ENCODE measurements at regions not wholly inside any gene's neighbourhood (a gene's known extent, or its start where the extent isn't known, plus 50 kb on each side); places are given as distances from the start of the nearest gene placed in this dataset.
"Not testable (repeated sequence)": the region's sequence is repeated elsewhere in the genome, so short reads cannot be mapped to it uniquely, and the experiment has no call there.

DNA sequence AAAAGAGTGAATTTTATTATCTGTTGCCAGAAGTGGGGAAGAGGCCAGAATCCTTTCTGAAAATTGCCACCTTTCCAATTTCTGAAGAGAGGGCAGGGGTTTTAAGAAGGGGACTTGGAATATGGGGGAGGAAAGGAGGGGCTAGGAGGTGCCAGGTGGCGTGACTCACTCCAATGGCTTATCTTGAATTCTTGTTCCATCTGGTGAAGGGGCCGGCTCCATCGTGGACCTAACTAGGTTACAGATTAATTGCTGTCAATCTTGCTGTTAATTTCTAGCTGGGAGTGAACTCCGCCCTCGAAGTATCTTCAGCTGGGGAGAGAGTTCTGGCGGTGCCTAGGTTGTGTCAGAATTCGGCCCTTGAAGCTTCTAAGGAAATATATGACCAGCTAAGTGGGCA, 138.7 kb downstream of the YTHDC2 start:
- DNase-seq (ENCODE audit: low read depth) = no peak

DNA sequence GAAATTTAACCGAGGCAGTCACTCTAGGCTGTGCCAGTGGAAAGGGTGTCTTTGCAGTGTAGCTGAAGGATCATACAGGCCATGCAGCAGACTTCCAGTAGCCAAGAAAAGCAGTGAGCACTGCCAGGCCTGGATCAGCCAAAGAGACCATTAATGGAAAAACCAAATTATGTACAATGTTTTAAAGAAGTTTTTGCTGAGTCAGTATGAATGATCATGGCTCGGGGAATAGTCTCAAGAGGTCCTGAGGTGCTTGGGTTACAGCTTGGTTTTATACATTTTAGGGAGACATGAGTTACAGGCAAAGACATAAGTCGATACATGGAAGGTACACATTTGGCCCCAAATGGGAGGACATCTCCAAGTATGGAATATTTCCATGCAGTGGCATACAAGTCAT, 141.3 kb downstream of the YTHDC2 start:
- DNase-seq (ENCODE audit: low read depth) = no peak

DNA sequence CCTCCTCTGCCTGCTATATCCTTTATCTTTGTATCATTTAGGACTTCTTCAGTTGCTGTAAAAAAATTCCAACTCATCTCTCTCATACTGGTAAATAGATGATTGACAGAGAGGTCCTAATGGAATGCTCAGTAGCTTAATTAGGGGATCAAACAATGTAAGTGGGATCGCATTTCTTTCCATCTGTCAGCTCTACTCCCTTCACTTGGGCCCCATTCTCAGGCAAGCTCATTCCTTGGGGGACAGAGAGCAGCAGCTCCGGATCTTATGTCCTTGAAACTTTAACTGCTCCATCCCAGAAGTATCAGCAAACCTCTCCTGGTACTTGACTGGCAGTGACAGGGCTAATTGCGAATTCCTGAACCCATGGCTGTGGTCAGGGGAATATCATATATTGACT, 146.7 kb downstream of the YTHDC2 start:
- DNase-seq (ENCODE audit: low read depth) = no peak

DNA sequence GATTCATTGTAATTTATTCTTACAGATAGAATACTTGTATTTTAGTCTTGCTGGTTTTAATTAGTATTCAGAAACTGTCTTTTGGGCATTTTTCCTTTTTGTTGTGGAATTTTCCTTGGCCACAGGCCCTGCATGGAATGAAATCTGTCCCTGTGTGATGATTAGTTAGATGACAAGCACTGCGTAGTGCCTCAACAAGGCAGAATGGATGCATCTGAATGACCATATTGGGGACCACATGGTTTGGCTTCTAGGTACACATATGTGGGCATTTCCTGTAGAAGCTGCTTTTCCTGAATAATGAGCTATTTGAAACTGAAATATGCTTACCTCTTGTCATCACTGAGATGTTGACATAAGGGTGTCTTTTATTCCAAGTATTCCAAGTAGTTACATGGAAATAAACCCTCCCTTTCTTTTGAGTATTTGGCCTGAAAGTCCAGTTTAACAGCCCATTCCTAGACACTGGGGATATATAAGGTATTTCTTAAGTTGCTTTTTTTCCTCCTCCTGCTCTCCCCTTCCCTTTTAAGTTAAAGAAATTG, 147.3 kb downstream of the YTHDC2 start:
- no peak for DNase-seq (ENCODE audit: low read depth)

DNA sequence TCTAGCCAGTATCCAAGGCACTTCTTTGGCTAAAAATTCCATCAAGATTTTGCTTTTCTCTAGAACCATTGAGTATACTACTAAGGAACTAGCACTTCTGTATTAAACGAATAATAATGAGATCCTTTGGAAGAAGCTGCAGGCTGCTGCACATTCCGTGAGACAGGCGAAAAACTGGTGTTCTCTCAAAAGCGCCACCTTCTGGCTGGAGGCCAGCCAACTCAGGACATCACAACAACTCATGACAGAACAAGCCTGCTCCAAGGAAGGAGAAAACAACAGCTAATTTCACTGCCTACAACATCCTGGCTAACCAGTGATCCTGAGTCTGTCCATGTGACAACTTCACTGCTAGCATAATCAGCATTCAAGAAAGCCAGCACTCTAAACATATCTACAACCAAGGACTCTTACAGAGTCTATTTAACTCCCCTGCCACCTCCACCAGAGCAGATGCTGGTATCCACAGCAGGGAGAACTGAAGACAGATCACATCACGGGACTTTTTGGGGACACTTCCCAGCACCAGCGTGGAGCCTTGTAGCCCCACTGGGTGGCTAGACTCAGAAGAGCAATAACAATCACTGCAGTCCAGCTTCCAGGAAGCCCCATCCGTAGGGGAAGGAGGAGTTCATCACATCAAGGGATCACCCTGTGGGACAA, 150.5 kb downstream of the YTHDC2 start:
- no peak for DNase-seq (ENCODE audit: low read depth)

DNA sequence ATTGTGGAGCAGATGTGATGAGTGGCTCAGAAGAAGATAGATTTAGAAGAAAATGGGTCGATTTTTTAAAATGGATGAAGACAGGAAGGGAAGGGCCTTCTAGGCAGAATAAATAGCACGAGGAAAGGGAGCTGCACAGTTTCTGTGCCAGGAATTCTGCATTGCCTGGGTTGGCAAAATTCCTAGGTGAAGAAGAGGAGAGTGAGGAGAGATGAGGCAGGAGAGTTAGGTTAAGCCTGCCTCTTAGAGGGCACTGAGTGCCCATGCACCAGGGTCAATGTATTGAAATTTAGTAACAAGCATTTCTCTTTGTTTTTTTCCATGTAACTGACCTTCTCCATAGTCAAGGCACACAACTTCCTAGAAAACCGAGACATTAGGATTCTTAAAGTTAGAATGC, 159.5 kb downstream of the YTHDC2 start:
- DNase-seq (ENCODE audit: low read depth) = no peak

DNA sequence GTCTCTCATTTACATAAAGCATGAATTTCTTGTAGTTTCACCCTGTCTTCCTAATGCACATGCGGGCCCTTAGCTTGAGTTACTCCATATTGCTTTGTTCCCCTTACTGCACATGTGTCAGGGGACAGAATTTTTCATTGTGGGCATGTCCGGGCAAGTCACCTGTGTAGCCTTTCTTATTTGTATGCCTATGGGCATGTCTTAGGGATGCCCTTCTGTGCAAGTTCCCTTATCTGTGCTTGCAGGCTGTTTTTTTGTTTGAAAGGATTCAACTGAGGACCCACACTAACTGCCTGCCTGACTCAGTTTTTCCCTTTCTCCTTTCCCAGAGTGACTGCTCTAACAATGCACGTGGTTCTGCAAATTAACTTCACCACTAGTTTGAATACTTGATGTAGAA, 161.7 kb downstream of the YTHDC2 start:
- no peak for DNase-seq (ENCODE audit: low read depth)

DNA sequence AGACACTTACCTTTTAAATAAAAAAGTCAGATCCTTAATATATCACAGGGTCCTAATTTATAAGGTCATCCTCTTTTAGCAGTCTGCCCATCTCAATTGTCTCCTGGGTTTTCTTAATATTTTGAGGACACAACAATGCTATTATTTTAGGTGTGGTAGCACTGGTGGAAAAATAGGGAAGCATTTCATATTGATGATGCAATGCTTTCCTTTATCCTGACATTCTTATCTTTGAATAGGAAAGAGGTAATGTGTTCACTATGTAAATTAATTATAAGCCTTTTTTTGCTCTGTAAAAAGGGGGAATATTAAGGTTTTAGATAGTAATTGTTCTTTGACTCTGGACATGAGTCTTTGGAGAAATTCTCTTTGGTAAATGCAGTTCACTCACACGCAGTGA, 164.7 kb downstream of the YTHDC2 start:
- no peak for DNase-seq (ENCODE audit: low read depth)

DNA sequence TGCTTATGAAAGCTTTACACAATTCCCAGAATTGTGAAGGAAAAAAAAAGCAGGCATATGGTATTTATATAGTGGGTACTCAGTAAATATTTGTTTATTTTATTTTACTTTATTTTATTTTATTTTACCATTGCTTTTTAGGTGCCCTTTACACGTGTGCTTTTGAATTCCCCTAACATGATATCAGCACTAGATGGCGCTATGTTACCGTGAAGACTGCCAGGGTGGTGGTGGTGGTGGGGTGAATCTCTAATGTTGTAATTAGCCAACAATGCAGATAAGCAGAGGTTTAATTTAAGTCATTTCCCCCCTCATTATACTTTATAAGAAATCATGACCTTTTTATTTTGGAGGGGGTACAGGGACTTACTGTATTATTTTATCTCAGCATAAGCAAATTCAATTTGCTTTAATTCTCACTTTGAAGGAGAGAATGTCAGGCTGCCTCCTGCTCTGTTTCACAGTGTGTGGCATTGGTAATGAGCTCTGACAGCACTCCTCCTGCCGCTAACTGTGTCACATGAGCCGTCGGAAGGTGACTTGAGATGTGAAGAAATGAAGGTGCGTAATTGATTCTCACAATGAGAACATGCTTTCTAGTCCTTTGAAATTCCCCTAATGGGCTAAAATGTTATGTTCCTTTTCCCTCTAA, 165.6 kb downstream of the YTHDC2 start:
- no peak for DNase-seq (ENCODE audit: low read depth)

DNA sequence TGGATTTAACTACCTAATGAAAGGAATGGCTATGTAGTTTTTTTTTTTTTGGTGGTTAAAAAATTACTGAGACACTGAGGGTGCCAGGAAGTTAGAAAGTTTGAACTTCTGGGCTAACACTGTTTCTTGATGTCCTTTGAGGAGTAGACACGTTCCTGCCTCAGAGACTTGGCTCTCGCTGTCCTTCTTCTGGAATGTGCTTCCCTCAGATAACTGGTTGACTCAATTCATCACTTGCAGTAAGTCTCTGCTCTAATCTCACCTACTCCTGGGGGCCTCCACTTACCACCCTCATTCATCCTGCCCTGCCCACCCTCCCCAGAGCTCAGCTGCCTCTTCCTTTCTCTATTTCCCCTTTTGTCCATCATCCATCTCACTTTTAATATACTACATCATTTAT, 167.0 kb downstream of the YTHDC2 start:
- no peak for DNase-seq (ENCODE audit: low read depth)

DNA sequence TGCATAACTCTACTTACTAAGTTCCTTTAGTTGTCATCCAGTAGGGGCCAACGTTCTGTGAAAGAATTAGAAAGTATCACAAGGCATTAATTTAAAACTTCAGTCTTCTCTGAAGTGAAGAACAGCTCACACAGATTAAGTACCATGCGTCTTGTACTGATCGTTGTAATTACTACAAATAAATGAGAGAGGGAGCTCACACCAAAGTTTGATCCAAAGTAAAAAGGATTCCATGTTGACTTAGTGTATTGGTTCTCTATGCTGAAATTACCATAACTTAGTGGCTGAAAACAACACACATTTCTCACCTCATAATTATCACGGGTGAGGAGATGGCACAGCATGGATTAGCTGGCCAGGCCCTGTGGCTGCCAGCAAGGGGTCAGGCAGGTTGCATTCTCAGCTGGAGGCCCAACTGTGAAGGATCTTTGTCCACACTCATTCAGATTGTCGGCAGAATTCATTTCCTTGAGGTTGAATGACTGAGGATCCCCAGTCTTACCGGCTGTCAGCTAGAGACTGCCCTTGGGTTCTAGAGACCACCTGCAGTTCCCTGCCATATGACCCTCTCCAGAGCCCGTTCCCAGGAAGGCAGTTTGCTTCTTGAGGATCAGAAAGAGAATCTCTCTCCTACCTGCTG, 169.1 kb downstream of the YTHDC2 start:
- DNase-seq (ENCODE audit: low read depth) = no peak

DNA sequence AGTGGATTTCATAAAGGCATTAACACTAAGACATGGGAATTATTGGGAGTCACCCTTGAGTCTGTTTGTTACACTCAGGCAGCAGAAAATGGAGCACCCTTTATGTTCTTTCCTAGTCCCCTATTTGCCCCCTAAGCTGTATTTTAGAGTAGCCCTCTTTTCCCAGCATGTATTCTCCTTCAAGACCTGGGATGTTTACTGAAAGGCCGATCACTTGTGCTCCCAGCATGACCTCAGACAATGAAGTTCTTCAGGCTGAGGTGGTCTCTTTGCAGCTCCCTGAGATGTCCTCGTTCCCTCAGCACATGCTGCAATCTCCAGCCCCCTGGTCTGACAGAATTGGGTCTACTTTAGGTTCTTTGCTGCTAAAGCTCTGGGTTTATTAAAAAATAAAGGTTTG, 169.7 kb downstream of the YTHDC2 start:
- DNase-seq (ENCODE audit: low read depth) = no peak

DNA sequence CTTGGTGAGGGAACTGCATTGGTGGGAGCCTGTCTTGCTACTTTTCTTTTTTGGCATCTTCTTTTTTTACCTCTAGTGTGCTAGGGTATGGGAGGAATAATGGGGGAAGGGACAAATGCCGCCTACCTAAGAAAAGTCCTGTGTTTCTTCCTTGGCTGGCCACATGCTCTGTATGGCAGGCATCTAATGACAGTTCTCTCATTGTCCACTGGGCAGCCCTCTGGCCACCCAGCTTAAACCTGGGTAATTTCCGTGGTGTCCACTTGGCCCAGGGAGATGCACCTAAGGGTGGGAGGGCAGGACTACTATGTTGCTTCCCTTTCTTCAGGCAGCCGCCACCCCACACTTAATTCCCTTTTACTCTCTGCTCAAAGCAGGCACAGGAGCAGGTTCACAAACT, 173.1 kb downstream of the YTHDC2 start:
- DNase-seq (ENCODE audit: low read depth) = no peak

DNA sequence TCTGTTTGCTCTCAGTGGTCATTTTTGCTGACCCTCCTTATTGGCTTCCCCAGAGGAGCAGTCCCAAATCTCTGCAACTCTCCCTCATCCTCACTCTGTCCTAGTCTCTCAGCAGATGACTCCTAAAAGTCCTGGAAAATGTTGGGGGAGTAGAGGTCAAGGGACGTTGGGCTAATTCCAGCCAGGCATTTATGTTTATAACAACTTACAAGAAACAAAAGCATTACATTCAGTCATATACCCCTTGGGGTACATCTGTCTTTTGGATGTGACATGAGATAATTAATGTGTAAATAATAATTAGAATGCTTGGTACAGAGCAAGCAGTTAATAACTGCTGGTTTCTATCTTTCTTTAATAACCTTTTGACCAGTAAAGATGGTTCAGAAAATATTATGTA, 176.2 kb downstream of the YTHDC2 start:
- no peak for DNase-seq (ENCODE audit: low read depth)

DNA sequence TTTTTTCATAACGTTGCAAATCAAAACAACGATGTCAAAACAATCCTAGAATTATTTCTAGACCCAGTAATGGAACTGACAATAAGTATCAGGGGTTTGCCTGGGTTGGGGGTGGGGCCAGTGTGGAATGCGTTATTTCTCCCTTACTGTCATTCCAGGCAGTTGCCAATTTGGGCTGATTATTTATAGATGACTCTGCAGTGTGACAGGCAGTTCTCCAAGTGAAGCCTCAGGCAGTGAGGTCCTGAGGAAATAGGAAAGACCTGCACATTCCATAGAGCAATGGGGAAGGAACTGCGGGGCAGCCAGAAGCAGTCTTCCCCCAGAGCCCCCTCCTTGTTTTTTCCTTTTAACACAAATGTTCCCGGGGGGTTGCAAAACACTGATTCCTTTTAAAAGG, 179.0 kb downstream of the YTHDC2 start:
- DNase-seq (ENCODE audit: low read depth) = no peak

DNA sequence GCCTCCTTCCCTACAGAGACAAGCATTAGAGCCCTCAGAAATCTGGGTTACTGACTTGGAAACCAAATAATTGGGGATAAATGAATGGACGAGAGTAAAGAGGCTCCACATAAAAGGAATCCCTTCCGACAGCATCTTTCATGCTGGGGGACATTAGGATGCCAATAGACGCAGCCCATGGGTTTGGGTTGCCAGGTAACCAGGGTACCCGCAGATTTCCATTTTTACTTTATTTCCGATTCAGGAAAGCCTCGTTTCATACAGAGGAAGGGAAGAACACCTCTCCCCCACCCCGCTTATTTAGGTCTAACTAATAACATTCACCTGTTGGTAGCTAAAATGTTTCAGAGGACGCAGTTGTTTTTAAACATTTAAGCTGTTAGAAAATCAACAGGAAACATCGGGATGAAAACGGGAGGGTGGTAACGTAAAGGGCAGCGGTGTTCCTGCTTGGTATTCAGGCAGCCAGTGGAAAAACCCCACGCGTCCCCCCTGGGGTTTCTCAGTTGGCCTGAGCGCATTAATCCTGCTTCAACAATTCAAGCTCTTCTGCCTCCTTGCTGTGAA, 179.5 kb downstream of the YTHDC2 start:
- DNase-seq (ENCODE audit: low read depth) = no peak

DNA sequence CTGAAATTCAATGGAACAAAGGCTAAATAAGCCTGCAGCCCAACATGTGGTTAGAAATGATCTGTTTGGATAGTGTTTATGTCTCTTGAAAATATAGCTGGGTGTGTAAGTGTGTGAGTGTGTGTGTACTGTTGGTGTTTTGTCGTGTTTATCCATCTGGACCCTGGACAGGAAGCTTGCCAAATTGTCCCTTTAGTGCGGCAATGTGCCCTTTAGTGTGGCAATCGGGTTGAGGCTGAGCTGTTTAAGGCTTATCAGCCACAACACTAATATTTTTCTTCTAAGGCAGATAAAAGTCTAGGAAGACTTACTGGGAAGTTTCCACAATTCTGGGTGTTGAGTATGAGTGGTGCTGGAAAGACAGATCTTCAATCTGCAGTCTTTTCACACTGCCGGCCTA, 180.2 kb downstream of the YTHDC2 start:
- DNase-seq (ENCODE audit: low read depth) = no peak

DNA sequence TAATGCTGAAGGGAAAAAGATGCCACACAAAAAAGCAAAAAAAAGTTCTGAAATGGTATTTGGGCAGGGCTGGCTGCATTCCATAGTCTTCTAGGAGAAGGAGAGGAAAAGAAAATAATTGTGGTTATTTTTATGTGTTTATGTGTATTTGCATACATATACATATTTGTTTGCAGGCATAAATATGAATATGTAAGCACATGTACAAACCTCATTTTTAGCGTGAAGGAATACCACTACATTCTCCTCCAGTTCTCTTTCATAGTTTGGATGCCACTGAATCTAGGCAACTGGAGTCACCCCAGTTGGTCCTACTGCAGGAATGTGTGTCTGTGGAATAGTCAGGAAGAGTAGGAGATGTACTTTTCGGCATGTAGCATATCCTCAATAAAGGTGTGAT, 181.1 kb downstream of the YTHDC2 start:
- no peak for DNase-seq (ENCODE audit: low read depth)

DNA sequence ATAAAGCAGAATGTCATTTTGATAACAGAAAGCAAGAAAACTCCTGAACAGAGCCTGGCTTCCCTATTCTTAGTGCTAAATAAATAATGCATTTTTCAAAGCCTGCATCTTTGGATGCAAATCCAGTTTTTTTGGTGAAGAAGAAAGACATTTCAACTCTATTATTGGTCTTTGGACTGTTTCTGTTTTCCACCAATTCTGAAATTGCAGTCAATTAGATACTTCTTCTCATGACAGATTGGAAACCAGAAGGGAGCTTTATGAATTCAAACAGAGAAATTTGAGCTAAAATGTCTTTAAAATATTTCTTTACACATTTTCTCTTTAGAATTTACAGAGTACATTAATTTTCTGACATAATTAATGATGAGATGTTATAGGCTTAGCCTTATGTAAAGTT, 189.8 kb downstream of the YTHDC2 start:
- DNase-seq (ENCODE audit: low read depth) = no peak

DNA sequence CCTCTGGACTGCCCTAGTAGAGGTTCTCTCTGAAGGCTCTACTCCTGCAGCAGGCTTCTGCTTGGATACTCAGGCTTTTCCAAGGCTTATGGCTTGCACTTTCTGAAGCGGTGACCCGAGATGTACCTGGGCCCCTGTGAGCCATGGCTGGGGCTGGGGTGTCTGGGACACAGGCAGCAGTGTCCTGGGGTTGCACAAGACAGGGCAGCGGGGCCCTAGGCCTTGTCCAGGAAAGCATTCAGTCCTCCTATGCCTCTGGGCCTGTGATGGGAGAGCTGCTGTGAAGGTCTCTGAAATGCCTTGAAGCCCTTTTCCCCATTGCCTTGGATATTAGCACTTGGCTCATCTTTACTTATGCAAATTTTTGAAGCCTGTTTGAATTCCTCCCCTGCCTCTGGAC, 192.2 kb downstream of the YTHDC2 start:
- no peak for DNase-seq (ENCODE audit: low read depth)

DNA sequence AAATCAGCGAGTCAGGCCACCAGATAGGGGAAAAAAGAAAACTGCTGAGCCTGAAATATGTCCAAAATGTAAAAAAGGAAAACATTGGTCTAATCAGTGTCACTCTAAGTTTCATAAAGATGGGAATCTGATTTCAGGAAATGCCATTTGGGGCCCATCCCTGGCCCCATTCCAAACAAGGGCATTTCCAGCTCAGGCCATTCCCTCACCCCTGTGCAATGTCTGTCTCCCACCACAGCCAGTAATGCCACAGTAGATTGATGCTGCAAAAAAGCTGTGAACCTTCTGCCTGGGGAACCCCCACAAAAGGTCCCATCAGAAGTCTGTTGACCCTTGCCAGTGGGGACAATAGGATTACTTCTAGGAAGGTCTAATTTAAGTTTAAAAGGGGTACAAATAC, 199.6 kb downstream of the YTHDC2 start:
- DNase-seq (ENCODE audit: low read depth) = no peak

DNA sequence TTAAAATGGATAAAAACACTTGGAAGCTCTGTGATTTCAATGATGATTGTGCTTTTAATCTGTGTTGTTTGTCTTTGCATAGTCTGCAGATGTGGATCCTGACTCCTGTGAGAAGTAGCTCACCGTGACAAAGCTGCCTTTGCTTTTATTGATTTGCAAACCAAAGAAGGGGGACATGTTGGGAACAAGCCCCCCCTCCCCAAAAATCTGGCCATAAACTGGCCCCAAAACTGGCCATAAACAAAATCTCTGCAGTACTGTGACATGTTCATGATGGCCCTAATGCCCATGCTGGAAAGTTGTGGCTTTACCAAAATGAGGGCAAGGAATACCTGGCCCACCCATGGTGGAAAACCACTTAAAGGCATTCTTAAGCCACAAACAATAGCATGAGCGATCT, 202.4 kb downstream of the YTHDC2 start:
- DNase-seq (ENCODE audit: low read depth) = not testable (repeated sequence)

DNA sequence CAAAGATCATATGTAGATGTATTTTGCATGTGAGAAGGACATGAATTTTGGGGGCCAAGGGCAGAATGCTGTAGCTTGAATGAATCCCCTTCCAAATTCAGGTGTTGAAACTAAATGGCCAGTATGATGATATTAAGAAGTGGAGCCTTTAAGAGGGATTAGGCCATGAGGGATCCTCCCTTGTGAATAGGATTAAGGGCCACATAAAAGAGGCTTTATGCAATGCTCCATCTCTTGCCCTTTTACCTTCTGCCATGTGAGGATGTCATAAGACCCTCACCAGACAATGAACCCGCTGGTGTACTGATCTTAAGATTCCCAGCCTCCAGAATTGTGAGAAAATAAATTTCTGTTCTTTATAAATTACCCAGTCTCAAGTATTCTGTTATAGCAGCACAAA, 206.1 kb downstream of the YTHDC2 start:
- no peak for DNase-seq (ENCODE audit: low read depth)

Measured in non-pigmented ciliary epithelial cell (primary cell).